ENCODE measurements at regions not wholly inside any gene's neighbourhood (a gene's known extent, or its start where the extent isn't known, plus 50 kb on each side); places are given as distances from the start of the nearest gene placed in this dataset.

DNA sequence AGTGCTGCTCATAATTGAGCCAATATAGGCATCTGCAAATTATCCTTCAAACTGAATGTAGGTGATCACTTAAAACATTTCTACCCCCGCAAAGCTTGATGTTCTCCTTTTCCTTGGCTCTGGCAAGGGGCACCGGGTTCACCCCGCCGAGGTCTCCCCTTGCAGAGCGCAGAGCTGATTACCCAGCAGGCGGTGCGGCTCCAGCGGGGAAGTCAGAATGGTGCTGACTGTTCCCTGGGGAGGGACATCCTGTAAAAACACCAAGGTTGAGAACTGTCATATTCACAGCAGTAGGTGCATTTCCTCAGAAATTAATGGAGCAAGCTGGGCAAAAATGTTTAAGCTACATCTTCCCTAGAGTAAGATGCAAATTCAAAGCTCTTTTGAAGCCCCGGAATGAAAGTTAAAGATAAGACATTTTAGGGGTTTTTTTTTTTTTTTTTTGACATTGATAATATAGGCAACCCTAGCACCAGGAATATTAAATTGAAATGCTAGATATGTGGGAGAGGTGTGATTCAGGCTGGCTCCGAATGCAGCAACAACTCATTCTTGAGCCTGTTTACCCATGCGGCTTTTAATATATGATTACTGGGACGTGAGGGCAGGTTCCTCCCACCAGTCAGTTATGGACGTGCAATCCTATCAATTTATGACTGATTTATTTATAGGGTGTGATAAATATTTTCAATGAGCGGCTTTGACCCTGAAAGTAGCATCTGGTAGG, 767.3 kb upstream of the TENM3 start:
- TF ChIP-seq, protein P1, sequence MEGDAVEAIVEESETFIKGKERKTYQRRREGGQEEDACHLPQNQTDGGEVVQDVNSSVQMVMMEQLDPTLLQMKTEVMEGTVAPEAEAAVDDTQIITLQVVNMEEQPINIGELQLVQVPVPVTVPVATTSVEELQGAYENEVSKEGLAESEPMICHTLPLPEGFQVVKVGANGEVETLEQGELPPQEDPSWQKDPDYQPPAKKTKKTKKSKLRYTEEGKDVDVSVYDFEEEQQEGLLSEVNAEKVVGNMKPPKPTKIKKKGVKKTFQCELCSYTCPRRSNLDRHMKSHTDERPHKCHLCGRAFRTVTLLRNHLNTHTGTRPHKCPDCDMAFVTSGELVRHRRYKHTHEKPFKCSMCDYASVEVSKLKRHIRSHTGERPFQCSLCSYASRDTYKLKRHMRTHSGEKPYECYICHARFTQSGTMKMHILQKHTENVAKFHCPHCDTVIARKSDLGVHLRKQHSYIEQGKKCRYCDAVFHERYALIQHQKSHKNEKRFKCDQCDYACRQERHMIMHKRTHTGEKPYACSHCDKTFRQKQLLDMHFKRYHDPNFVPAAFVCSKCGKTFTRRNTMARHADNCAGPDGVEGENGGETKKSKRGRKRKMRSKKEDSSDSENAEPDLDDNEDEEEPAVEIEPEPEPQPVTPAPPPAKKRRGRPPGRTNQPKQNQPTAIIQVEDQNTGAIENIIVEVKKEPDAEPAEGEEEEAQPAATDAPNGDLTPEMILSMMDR (IDR thresholded peaks at IDR 0.05 in 8 of 11, conservative IDR thresholded peaks at IDR 0.05 in 3 of 11) = no peak
- TF ChIP-seq POLR2A (IDR thresholded peaks at IDR 0.05) (no peak), POLR2AphosphoS5 (IDR thresholded peaks at IDR 0.05) (no peak)
